Liver (tissue), 8 donors: ENCODE measurements at regions not wholly inside any gene's neighbourhood (a gene's known extent, or its start where the extent isn't known, plus 50 kb on each side); places are given as distances from the start of the nearest gene placed in this dataset.

ENCODE experiments used
- DNase-seq: peaks from one replicate; pipeline ENCODE4 v3.0.0-alpha.2; 2017; ENCODE audit warnings: low spot score
- H3K27ac ChIP-seq, 2 donors: one replicate each; pipeline ENCODE4 v1.7.0; 2013; ENCODE audit warnings: inconsistent platforms in 2 of 2, low read length in 2 of 2, control low read depth in 1 of 2, low read depth in 1 of 2, mild to moderate bottlenecking in 1 of 2
- H3K27me3 ChIP-seq, 4 donors: one replicate each; pipeline versions ENCODE4 v1.6.1 to v1.7.0; 2013; ENCODE audit warnings: low read length in 3 of 4, inconsistent platforms in 1 of 4, mild to moderate bottlenecking in 1 of 4, moderate library complexity in 1 of 4; ENCODE audit not compliant: control insufficient read depth in 4 of 4, insufficient read depth in 4 of 4
- H3K36me3 ChIP-seq, 4 donors: one replicate each; pipeline versions ENCODE4 v1.6.1 to v1.7.0; 2013; ENCODE audit warnings: low read length in 3 of 4, mild to moderate bottlenecking in 3 of 4, low read depth in 1 of 4, moderate library complexity in 1 of 4; ENCODE audit not compliant: control insufficient read depth in 4 of 4, insufficient read depth in 3 of 4
- H3K4me1 ChIP-seq, 4 donors: one replicate each; pipeline versions ENCODE4 v1.6.1 to v1.7.0; 2013; ENCODE audit warnings: low read length in 3 of 4, mild to moderate bottlenecking in 3 of 4, moderate library complexity in 1 of 4; ENCODE audit not compliant: control insufficient read depth in 4 of 4, insufficient read depth in 4 of 4
- H3K4me3 ChIP-seq, 3 donors: one replicate each; pipeline versions ENCODE4 v1.6.1 to v1.7.0; 2013; ENCODE audit warnings: low read length in 3 of 3, control low read depth in 1 of 3, low read depth in 1 of 3, mild to moderate bottlenecking in 1 of 3
- H3K9ac ChIP-seq, 2 donors: one replicate each; pipeline ENCODE4 v1.7.0; 2013; ENCODE audit warnings: low read length in 2 of 2, mild to moderate bottlenecking in 2 of 2, moderate library complexity in 2 of 2, control low read depth in 1 of 2, low read depth in 1 of 2
- H3K9me3 ChIP-seq, 4 donors: one replicate each; pipeline versions ENCODE4 v1.6.1 to v1.7.0; 2013; ENCODE audit warnings: low read length in 3 of 4; ENCODE audit not compliant: control insufficient read depth in 4 of 4
- EGR1 ChIP-seq, 2 donors: IDR thresholded peaks; 2 replicates each; pipeline ENCODE4 v1.6.1; 2016 to 2018; ENCODE audit warnings: antibody characterized with exemption in 2 of 2, low read depth in 2 of 2
- FOXA1 ChIP-seq: IDR thresholded peaks from 2 replicates; pipeline ENCODE4 v1.6.1; 2016; ENCODE audit warnings: antibody characterized with exemption
- FOXA2 ChIP-seq: IDR thresholded peaks from 2 replicates; pipeline ENCODE4 v1.6.1; 2016; ENCODE audit warnings: antibody characterized with exemption
- GABPA ChIP-seq, 2 donors: IDR thresholded peaks in 1 of 2; conservative IDR thresholded peaks in 1 of 2; 2 replicates each; pipeline ENCODE4 v1.6.1; 2016; ENCODE audit warnings: antibody characterized with exemption in 2 of 2, mild to moderate bottlenecking in 1 of 2, moderate library complexity in 1 of 2
- HNF4A ChIP-seq, 2 donors: conservative IDR thresholded peaks; 2 replicates each; pipeline ENCODE4 v1.6.1; 2016; ENCODE audit warnings: antibody characterized with exemption in 2 of 2, mild to moderate bottlenecking in 2 of 2
- HNF4G ChIP-seq: IDR thresholded peaks from 2 replicates; pipeline ENCODE4 v1.6.1; 2016; ENCODE audit warnings: antibody characterized with exemption
- NR2F2 ChIP-seq: IDR thresholded peaks from 2 replicates; pipeline ENCODE4 v1.6.1; 2016; ENCODE audit warnings: antibody characterized with exemption
- RAD21 ChIP-seq, 2 donors: IDR thresholded peaks; 2 replicates each; pipeline ENCODE4 v1.6.1; 2016; ENCODE audit warnings: antibody characterized with exemption in 2 of 2, mild to moderate bottlenecking in 2 of 2
- RXRA ChIP-seq, 2 donors: IDR thresholded peaks; 2 replicates each; pipeline ENCODE4 v1.6.1; 2017 to 2018; ENCODE audit warnings: antibody characterized with exemption in 2 of 2, mild to moderate bottlenecking in 1 of 2
- SP1 ChIP-seq: IDR thresholded peaks from 2 replicates; pipeline ENCODE4 v1.6.1; 2018; ENCODE audit warnings: antibody characterized with exemption, mild to moderate bottlenecking
- ZBTB33 ChIP-seq: IDR thresholded peaks from 2 replicates; pipeline ENCODE4 v1.6.1; 2016; ENCODE audit warnings: antibody characterized with exemption
- WGBS: extraction: QIAGEN DNeasy Blood & Tissue Kit; methylation state at CpG from one replicate; pipeline ENCODE4 v1.1.7; 2013; 5-methylcytosine and 5-hydroxymethylcytosine counted together
- TF ChIP-seq, protein P1 (sequence below): IDR thresholded peaks from 2 replicates; pipeline ENCODE4 v1.6.1; 2016; ENCODE audit warnings: antibody characterized with exemption, mild to moderate bottlenecking
- TF ChIP-seq, protein P2 (sequence below): fragments of 150-350 bp; IDR thresholded peaks from 2 replicates; pipeline ENCODE4 v1.5.1; 2017; ENCODE audit warnings: improper control_type of control experiment, low read depth, low read length; ENCODE audit not compliant: missing input control
- TF ChIP-seq, protein P3 (sequence below): IDR thresholded peaks from 2 replicates; pipeline ENCODE4 v1.6.1; 2016; ENCODE audit warnings: antibody characterized with exemption
- donor health status: healthy.
- donor health status: healthy.
- donor health status: healthy.
- donor health status: healthy.
- donor health status: healthy.

GRCh38 chr6:18586133-18586532 is 199.0 kb downstream of the RNF144B start (continued):
- TF ChIP-seq, protein P1, sequence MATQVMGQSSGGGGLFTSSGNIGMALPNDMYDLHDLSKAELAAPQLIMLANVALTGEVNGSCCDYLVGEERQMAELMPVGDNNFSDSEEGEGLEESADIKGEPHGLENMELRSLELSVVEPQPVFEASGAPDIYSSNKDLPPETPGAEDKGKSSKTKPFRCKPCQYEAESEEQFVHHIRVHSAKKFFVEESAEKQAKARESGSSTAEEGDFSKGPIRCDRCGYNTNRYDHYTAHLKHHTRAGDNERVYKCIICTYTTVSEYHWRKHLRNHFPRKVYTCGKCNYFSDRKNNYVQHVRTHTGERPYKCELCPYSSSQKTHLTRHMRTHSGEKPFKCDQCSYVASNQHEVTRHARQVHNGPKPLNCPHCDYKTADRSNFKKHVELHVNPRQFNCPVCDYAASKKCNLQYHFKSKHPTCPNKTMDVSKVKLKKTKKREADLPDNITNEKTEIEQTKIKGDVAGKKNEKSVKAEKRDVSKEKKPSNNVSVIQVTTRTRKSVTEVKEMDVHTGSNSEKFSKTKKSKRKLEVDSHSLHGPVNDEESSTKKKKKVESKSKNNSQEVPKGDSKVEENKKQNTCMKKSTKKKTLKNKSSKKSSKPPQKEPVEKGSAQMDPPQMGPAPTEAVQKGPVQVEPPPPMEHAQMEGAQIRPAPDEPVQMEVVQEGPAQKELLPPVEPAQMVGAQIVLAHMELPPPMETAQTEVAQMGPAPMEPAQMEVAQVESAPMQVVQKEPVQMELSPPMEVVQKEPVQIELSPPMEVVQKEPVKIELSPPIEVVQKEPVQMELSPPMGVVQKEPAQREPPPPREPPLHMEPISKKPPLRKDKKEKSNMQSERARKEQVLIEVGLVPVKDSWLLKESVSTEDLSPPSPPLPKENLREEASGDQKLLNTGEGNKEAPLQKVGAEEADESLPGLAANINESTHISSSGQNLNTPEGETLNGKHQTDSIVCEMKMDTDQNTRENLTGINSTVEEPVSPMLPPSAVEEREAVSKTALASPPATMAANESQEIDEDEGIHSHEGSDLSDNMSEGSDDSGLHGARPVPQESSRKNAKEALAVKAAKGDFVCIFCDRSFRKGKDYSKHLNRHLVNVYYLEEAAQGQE, result no peak
- TF ChIP-seq NR2F2 (no peak), FOXA1 (no peak), RXRA (IDR thresholded peaks at IDR 0.05) (no peak), HNF4A (conservative IDR thresholded peaks at IDR 0.05) (no peak)

DNA sequence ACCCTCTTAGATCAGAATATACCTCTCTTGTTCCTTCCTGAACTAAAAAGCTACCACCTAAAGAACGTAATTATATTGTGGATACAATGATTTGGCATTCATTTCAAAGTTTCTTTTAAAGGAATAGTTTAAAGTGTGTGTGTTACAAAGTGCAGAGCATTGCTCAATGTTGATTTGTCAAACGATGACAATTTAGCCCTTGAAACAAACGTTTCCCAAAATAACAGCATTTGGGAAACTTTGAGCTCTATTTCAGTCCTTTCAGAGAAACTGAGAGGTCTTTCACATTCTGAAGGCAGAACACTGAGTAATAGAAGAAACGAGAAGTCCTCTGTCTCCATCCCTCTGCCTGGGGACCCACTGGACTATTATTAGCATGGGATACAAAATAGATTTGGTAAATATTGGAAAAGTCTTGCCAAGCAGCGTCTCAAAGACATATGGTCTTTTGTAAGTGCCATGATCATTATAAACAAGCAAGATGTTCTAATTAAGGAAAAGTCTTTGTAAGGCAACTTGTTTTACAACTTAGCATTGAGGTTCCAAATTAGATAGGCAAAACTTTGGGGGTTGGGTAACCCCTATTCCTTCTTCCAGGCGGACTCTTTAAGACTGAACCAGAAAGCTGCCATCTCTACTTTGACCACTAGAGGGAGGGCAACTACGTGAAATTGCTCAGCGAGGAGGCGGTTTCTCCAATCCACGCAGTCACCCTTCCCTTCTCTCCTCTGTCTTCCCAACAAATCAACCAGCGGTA is 208.8 kb downstream of the RNF144B start:
- no peak for TF ChIP-seq ZBTB33
- peak; percentile 14 for TF ChIP-seq HNF4G
- TF ChIP-seq HNF4A (conservative IDR thresholded peaks at IDR 0.05), result peak; percentile 64 to 80
- no peak for TF ChIP-seq FOXA2
- TF ChIP-seq SP1, result peak; percentile 3
- TF ChIP-seq, protein P2, sequence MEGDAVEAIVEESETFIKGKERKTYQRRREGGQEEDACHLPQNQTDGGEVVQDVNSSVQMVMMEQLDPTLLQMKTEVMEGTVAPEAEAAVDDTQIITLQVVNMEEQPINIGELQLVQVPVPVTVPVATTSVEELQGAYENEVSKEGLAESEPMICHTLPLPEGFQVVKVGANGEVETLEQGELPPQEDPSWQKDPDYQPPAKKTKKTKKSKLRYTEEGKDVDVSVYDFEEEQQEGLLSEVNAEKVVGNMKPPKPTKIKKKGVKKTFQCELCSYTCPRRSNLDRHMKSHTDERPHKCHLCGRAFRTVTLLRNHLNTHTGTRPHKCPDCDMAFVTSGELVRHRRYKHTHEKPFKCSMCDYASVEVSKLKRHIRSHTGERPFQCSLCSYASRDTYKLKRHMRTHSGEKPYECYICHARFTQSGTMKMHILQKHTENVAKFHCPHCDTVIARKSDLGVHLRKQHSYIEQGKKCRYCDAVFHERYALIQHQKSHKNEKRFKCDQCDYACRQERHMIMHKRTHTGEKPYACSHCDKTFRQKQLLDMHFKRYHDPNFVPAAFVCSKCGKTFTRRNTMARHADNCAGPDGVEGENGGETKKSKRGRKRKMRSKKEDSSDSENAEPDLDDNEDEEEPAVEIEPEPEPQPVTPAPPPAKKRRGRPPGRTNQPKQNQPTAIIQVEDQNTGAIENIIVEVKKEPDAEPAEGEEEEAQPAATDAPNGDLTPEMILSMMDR, result peak; percentile 90
- TF ChIP-seq NR2F2, result peak; percentile 27
- no peak for TF ChIP-seq EGR1 (IDR thresholded peaks at IDR 0.05; ENCODE audit: low read depth in 2 of 2)
- peak in 1 of 2 donors; percentile 64 for TF ChIP-seq RXRA (IDR thresholded peaks at IDR 0.05)
- TF ChIP-seq RAD21 (IDR thresholded peaks at IDR 0.05), result peak; percentile 95 to 97
- TF ChIP-seq, protein P3, sequence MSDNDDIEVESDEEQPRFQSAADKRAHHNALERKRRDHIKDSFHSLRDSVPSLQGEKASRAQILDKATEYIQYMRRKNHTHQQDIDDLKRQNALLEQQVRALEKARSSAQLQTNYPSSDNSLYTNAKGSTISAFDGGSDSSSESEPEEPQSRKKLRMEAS, result peak; percentile 40
- Histone ChIP-seq H3K36me3 (no peaks in the 10 kb centered on the region), H3K27ac (peak overlapping the region; percentile 47 to 76), H3K9ac (peak overlapping the region; percentile 33 to 44), H3K4me1 (peaks cover 0 to 17% (median 16%) of the 10 kb centered on the region in 4 donors), H3K9me3 (no peaks in the 10 kb centered on the region), H3K4me3 (peak overlapping the region in 1 of 3 donors; percentile 26), H3K27me3 (no peaks in the 10 kb centered on the region)
- peak; percentile 56 for DNase-seq
- WGBS, result 10% methylated on average over 11 of the region's 11 CpGs

- Histone ChIP-seq H3K27me3 (no peaks in the 10 kb centered on the region), H3K4me3 (no peak overlapping the region), H3K9me3 (no peaks in the 10 kb centered on the region), H3K27ac (no peak overlapping the region), H3K9ac (no peak overlapping the region), H3K36me3 (no peaks in the 10 kb centered on the region), H3K4me1 (peaks cover 0 to 17% (median 16%) of the 10 kb centered on the region in 4 donors)
- DNase-seq, result no peak
- TF ChIP-seq HNF4A (conservative IDR thresholded peaks at IDR 0.05) (no peak), GABPA (IDR thresholded peaks at IDR 0.05 in 1 of 2, conservative IDR thresholded peaks at IDR 0.05 in 1 of 2) (no peak), EGR1 (IDR thresholded peaks at IDR 0.05; ENCODE audit: low read depth in 2 of 2) (no peak), FOXA2 (no peak), FOXA1 (no peak), RAD21 (IDR thresholded peaks at IDR 0.05) (no peak), NR2F2 (no peak), HNF4G (no peak), RXRA (IDR thresholded peaks at IDR 0.05) (no peak)
- TF ChIP-seq, protein P2, result no peak
- TF ChIP-seq, protein P1, result no peak
Observed at GRCh38 chr6:18596531-18596835, 209.3 kb downstream of the RNF144B start.
